ENCODE measurements at regions not wholly inside any gene's neighbourhood (a gene's known extent, or its start where the extent isn't known, plus 50 kb on each side); places are given as distances from the start of the nearest gene placed in this dataset.
"Not testable (repeated sequence)": the region's sequence is repeated elsewhere in the genome, so short reads cannot be mapped to it uniquely, and the experiment has no call there.

GRCh38 chr3:76532158-76532822 is 507.6 kb upstream of the ROBO2 start (continued):
- TF ChIP-seq ETS1 (conservative IDR thresholded peaks at IDR 0.05; ENCODE audit: control insufficient read depth, low read depth, low read length) = no peak
- TF ChIP-seq SUPT5H (IDR thresholded peaks at IDR 0.05) = no peak

- not testable (repeated sequence) for FAIRE-seq
Observed at GRCh38 chr3:76533710-76534109, 506.2 kb upstream of the ROBO2 start.

GRCh38 chr3:76537857-76538256 is 502.0 kb upstream of the ROBO2 start:
- H3K4me3 ChIP-seq; H3K36me3 ChIP-seq (ENCODE audit: control insufficient read depth, insufficient read depth, low read length); FAIRE-seq; H3K9ac ChIP-seq (ENCODE audit: insufficient read depth in 1 of 2, low read depth in 2 of 2, low read length in 2 of 2); H4K20me1 ChIP-seq (replicated peaks; ENCODE audit: control insufficient read depth, insufficient read depth, low read length); BruUV-seq (replicated peaks); intact Hi-C loops (cut with micrococcal nuclease); H3K9me3 ChIP-seq (replicated peaks; ENCODE audit: control insufficient read depth, insufficient read depth, low read depth, low read length); DNase-seq (ENCODE audit: extremely low read depth in 1 of 4, low spot score in 3 of 4); H3K4me2 ChIP-seq (ENCODE audit: insufficient read depth, low read length); H2AFZ ChIP-seq (ENCODE audit: low read depth, low read length); H3K79me2 ChIP-seq (ENCODE audit: control insufficient read depth, insufficient read depth, low read length); H3K27me3 ChIP-seq (ENCODE audit: control insufficient read depth in 2 of 2, insufficient read depth in 2 of 2, low read length in 2 of 2); CTCF ChIA-PET (ENCODE audit: low intra/inter-chr PET ratio); in situ Hi-C loops (cut with MboI); ATAC-seq; POLR2A ChIA-PET; H3K9me1 ChIP-seq (ENCODE audit: control insufficient read depth, insufficient read depth, low read length); H3K27ac ChIP-seq (ENCODE audit: extremely low read depth, low read depth, low read length); H3K4me1 ChIP-seq (replicated peaks in 1 of 2; ENCODE audit: control insufficient read depth in 2 of 2, insufficient read depth in 2 of 2, low read length in 2 of 2): not testable (repeated sequence)
- 0% methylated on average over 2 of the region's 3 CpGs for WGBS (ENCODE audit: insufficient coverage, low coverage, missing lambda C conversion rate)

More at GRCh38 chr3:76533710-76534109, 506.2 kb upstream of the ROBO2 start:
- CTCF ChIA-PET (ENCODE audit: low intra/inter-chr PET ratio); in situ Hi-C loops (cut with MboI); BruUV-seq (replicated peaks); H3K79me2 ChIP-seq (ENCODE audit: control insufficient read depth, insufficient read depth, low read length); H3K27me3 ChIP-seq (ENCODE audit: control insufficient read depth in 2 of 2, insufficient read depth in 2 of 2, low read length in 2 of 2); H3K27ac ChIP-seq (ENCODE audit: extremely low read depth, low read depth, low read length); H4K20me1 ChIP-seq (replicated peaks; ENCODE audit: control insufficient read depth, insufficient read depth, low read length); H3K36me3 ChIP-seq (ENCODE audit: control insufficient read depth, insufficient read depth, low read length); H3K4me2 ChIP-seq (ENCODE audit: insufficient read depth, low read length); ATAC-seq; intact Hi-C loops (cut with micrococcal nuclease); H3K9me3 ChIP-seq (replicated peaks; ENCODE audit: control insufficient read depth, insufficient read depth, low read depth, low read length); H2AFZ ChIP-seq (ENCODE audit: low read depth, low read length); H3K9me1 ChIP-seq (ENCODE audit: control insufficient read depth, insufficient read depth, low read length); H3K4me3 ChIP-seq; POLR2A ChIA-PET; DNase-seq (ENCODE audit: extremely low read depth in 1 of 4, low spot score in 3 of 4); H3K9ac ChIP-seq (ENCODE audit: insufficient read depth in 1 of 2, low read depth in 2 of 2, low read length in 2 of 2); H3K4me1 ChIP-seq (replicated peaks in 1 of 2; ENCODE audit: control insufficient read depth in 2 of 2, insufficient read depth in 2 of 2, low read length in 2 of 2): not testable (repeated sequence)
- WGBS (ENCODE audit: insufficient coverage, low coverage, missing lambda C conversion rate) = 0% methylated on average over 4 of the region's 4 CpGs

All from K562 (cell line).